SK-N-SH treated with all-trans-retinoic acid at 6 μM for 48 hours (cell line): ENCODE measurements at regions not wholly inside any gene's neighbourhood (a gene's known extent, or its start where the extent isn't known, plus 50 kb on each side); places are given as distances from the start of the nearest gene placed in this dataset.

Experiments
- ATAC-seq: fragments of 200-7000 bp; cut with Tn5 transposase; 3 replicates; pipeline ENCODE4 v1.9.1; 2020; ENCODE audit warnings: mild to moderate bottlenecking, moderate library complexity
- ARNTL ChIP-seq: fragments of 450-650 bp; formaldehyde crosslinking; IDR thresholded peaks from 2 replicates; pipeline ENCODE4 v1.5.0; 2020; ENCODE audit warnings: low read depth, mild to moderate bottlenecking, moderate library complexity, borderline replicate concordance
- BACH2 ChIP-seq: fragments of 250-450 bp; sonication (Bioruptor Pico); IDR thresholded peaks from 2 replicates; pipeline ENCODE4 v1.9.0; 2021; ENCODE audit warnings: mild to moderate bottlenecking, borderline replicate concordance
- CREB5 ChIP-seq: fragments of 250-450 bp; sonication (Bioruptor Pico); IDR thresholded peaks from 2 replicates; pipeline ENCODE4 v1.5.1; 2020; ENCODE audit warnings: low read depth, mild to moderate bottlenecking, moderate library complexity
- CSDC2 ChIP-seq: fragments of 250-450 bp; sonication (Bioruptor Pico); IDR thresholded peaks from 2 replicates; pipeline ENCODE4 v1.5.0; 2020; ENCODE audit warnings: mild to moderate bottlenecking, moderate library complexity
- CSRNP3 ChIP-seq: fragments of 250-450 bp; sonication (Bioruptor Pico); IDR thresholded peaks from 2 replicates; pipeline ENCODE4 v1.5.1; 2021; ENCODE audit warnings: mild to moderate bottlenecking, moderate library complexity
- ESRRG ChIP-seq: fragments of 250-450 bp; sonication (Bioruptor Pico); IDR thresholded peaks from 2 replicates; pipeline ENCODE4 v1.6.1; 2021; ENCODE audit warnings: mild to moderate bottlenecking
- GLIS3 ChIP-seq: fragments of 250-450 bp; sonication (Bioruptor Pico); IDR thresholded peaks from 2 replicates; pipeline ENCODE4 v1.5.0; 2020; ENCODE audit warnings: mild to moderate bottlenecking, moderate library complexity
- ISL1 ChIP-seq: fragments of 250-450 bp; sonication (Bioruptor Pico); IDR thresholded peaks from 2 replicates; pipeline ENCODE4 v2.1.2; 2022; ENCODE audit warnings: mild to moderate bottlenecking, moderate library complexity
- OSR1 ChIP-seq: fragments of 250-450 bp; sonication (Bioruptor Pico); IDR thresholded peaks from 2 replicates; pipeline ENCODE4 v1.8.0; 2022; ENCODE audit warnings: moderate library complexity, mild to moderate bottlenecking, inconsistent platforms
- PATZ1 ChIP-seq: fragments of 250-450 bp; sonication (Bioruptor Pico); IDR thresholded peaks from 2 replicates; pipeline ENCODE4 v1.8.0; 2020; ENCODE audit warnings: mild to moderate bottlenecking, moderate library complexity, borderline replicate concordance
- POU6F1 ChIP-seq: fragments of 250-450 bp; sonication (Bioruptor Pico); IDR thresholded peaks from 2 replicates; pipeline ENCODE4 v1.8.0; 2021; ENCODE audit warnings: low read depth, mild to moderate bottlenecking, moderate library complexity, borderline replicate concordance
- PPARA ChIP-seq: fragments of 250-450 bp; sonication (Bioruptor Pico); IDR thresholded peaks from 2 replicates; pipeline ENCODE4 v1.5.0; 2020; ENCODE audit warnings: mild to moderate bottlenecking, borderline replicate concordance
- RARB ChIP-seq: fragments of 250-450 bp; sonication (Bioruptor Pico); IDR thresholded peaks from 2 replicates; pipeline ENCODE4 v1.8.0; 2021; ENCODE audit warnings: mild to moderate bottlenecking, moderate library complexity
- SNAI2 ChIP-seq: fragments of 250-450 bp; sonication (Bioruptor Pico); IDR thresholded peaks from 2 replicates; pipeline ENCODE4 v1.5.0; 2020; ENCODE audit warnings: mild to moderate bottlenecking, moderate library complexity
- TCF4 ChIP-seq: fragments of 250-450 bp; sonication (Bioruptor Pico); IDR thresholded peaks from 2 replicates; pipeline ENCODE4 v1.8.0; 2021; ENCODE audit warnings: mild to moderate bottlenecking, moderate library complexity, borderline replicate concordance
- TOX ChIP-seq: fragments of 250-450 bp; sonication (Bioruptor Pico); IDR thresholded peaks from 2 replicates; pipeline ENCODE4 v1.8.0; 2021; ENCODE audit warnings: mild to moderate bottlenecking, moderate library complexity, borderline replicate concordance
- TSHZ2 ChIP-seq: fragments of 250-450 bp; sonication (Bioruptor Pico); IDR thresholded peaks from 2 replicates; pipeline ENCODE4 v1.5.0; 2020; ENCODE audit warnings: mild to moderate bottlenecking, moderate library complexity
- ZC3H10 ChIP-seq: fragments of 250-450 bp; sonication (Bioruptor Pico); IDR thresholded peaks from 2 replicates; pipeline ENCODE4 v1.5.1; 2021; ENCODE audit warnings: mild to moderate bottlenecking, moderate library complexity
- ZFP3 ChIP-seq: fragments of 250-450 bp; sonication (Bioruptor Pico); IDR thresholded peaks from 2 replicates; pipeline ENCODE4 v1.5.0; 2020; ENCODE audit warnings: mild to moderate bottlenecking, moderate library complexity
- ZFP30 ChIP-seq: fragments of 450-650 bp; formaldehyde crosslinking; IDR thresholded peaks from 2 replicates; pipeline ENCODE4 v1.5.0; 2022; ENCODE audit warnings: mild to moderate bottlenecking, moderate library complexity
- ZNF565 ChIP-seq: fragments of 450-650 bp; formaldehyde crosslinking; conservative IDR thresholded peaks from 2 replicates; pipeline ENCODE4 v1.5.0; 2020; ENCODE audit warnings: low read depth, mild to moderate bottlenecking, moderate library complexity
- ZNF70 ChIP-seq: fragments of 450-650 bp; formaldehyde crosslinking; IDR thresholded peaks from 2 replicates; pipeline ENCODE4 v1.5.0; 2020; ENCODE audit warnings: mild to moderate bottlenecking, moderate library complexity
- ZNF8 ChIP-seq: fragments of 450-650 bp; formaldehyde crosslinking; IDR thresholded peaks from 2 replicates; pipeline ENCODE4 v1.5.0; 2020; ENCODE audit warnings: mild to moderate bottlenecking, moderate library complexity

GRCh38 chr10:52908478-52908877 lies 135.9 kb upstream of the MBL2 start (continued):
- TF ChIP-seq TSHZ2 (CRISPR knock-in tag) (no peak), ZFP30 (CRISPR knock-in tag) (no peak), ZC3H10 (no peak), ZNF70 (CRISPR knock-in tag) (no peak), ISL1 (CRISPR knock-in tag) (no peak), OSR1 (no peak), SNAI2 (CRISPR knock-in tag) (no peak), ZFP3 (CRISPR knock-in tag) (no peak), ESRRG (CRISPR knock-in tag) (no peak), ZNF565 (CRISPR knock-in tag) (no peak), PPARA (CRISPR knock-in tag) (no peak), ARNTL (CRISPR knock-in tag) (no peak), TOX (CRISPR knock-in tag) (no peak), BACH2 (CRISPR knock-in tag) (no peak)

GRCh38 chr10:52906046-52906445 lies 133.5 kb upstream of the MBL2 start:
- TF ChIP-seq OSR1, result no peak
- TF ChIP-seq ZNF70 (CRISPR knock-in tag), result no peak
- no peak for TF ChIP-seq POU6F1
- TF ChIP-seq ESRRG (CRISPR knock-in tag), result no peak
- no peak for TF ChIP-seq CREB5
- TF ChIP-seq ZNF565 (CRISPR knock-in tag), result no peak
- no peak for TF ChIP-seq ZFP3 (CRISPR knock-in tag)
- no peak for TF ChIP-seq ARNTL (CRISPR knock-in tag)
- TF ChIP-seq ZFP30 (CRISPR knock-in tag), result no peak
- TF ChIP-seq CSDC2, result no peak
- no peak for TF ChIP-seq BACH2 (CRISPR knock-in tag)
- TF ChIP-seq TCF4 (CRISPR knock-in tag), result no peak
- TF ChIP-seq CSRNP3 (CRISPR knock-in tag), result no peak
- no peak for TF ChIP-seq GLIS3 (CRISPR knock-in tag)
- no peak for TF ChIP-seq ZNF8 (CRISPR knock-in tag)
- TF ChIP-seq RARB, result no peak
- TF ChIP-seq PATZ1 (CRISPR knock-in tag), result no peak
- TF ChIP-seq SNAI2 (CRISPR knock-in tag), result no peak
- TF ChIP-seq TSHZ2 (CRISPR knock-in tag), result no peak
- TF ChIP-seq ZC3H10, result no peak
- ATAC-seq, result no peak
